GM21825 (cell line): ENCODE measurements at regions not wholly inside any gene's neighbourhood (a gene's known extent, or its start where the extent isn't known, plus 50 kb on each side); places are given as distances from the start of the nearest gene placed in this dataset.
"Not testable (repeated sequence)": the region's sequence is repeated elsewhere in the genome, so short reads cannot be mapped to it uniquely, and the experiment has no call there.

Experiments
- ATAC-seq: cut with Tn5 transposase; IDR thresholded peaks from one replicate; pipeline ENCODE4 v1.9.1; 2021; ENCODE audit warnings: mild to moderate bottlenecking, moderate library complexity; ENCODE audit not compliant: unreplicated experiment

DNA sequence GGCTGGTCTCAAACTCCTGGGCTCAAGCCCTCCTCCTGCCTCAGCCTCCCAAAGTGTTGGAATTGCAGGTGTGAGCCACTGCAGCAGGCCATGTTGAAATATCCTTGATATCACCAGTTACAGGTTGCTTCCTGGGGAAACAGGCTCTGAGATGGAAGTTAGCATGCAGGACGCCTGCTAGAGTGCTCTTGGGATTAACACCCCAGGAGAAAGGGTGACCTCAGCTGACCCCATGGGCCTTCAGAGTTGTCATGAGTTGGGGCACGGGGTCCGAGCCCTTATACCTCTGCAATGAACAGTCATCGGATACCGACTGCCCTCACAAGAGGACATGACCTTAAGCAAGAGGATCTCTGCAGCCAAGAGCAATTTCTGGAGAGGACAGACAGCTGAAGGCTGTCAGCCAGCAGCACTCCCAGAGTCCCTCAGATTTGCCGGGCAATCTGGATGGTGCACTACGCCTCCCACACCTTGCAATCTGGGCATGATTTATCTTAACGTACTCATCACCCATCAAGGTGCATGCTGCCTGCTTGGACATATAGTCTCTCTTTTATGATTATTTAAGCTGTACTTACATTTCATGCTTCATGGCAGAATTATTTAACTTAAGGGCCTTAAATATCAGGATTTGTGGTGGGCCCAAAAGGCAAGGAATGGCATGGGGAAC lies 134.6 kb downstream of the ADSS2 start:
- ATAC-seq, result no peak

DNA sequence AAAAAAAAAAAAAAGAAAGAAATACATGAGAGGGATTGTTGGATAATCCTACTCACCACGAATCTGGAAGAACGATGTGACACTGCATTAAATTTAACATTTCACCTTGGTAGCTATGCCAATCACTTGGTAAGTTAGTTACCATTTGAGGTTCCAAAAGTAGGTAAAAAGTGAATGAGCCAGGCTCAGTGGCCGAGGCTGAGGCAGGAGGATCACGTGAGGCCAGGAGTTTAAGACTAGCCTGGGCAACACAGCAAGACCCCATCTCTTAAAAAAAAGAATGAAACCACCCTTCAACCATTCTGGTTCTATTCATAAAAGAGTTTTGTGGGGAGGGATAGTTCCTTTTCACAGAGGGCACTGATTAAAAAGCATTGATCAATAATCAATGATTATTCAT lies 133.6 kb downstream of the ADSS2 start:
- no peak for ATAC-seq

DNA sequence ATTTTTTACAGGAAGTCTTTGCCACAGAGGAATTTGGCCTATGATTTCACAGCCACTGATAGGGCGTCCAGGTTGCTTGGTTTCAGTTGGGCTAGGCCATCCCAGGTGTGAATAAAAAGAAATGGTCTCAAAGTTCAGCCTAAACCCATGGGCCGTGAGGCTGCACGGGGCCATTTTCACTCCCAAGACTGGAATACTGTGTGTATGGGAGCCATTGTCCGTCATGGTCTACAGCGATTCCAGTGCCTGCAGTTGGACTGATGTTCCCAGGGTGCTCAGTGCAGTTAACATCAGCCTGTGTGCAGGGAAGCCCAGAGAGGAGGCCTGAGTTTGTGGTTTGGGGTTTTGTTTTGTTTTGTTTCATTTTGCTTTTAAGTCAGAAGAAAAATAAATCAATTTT lies 133.2 kb downstream of the ADSS2 start:
- no peak for ATAC-seq

DNA sequence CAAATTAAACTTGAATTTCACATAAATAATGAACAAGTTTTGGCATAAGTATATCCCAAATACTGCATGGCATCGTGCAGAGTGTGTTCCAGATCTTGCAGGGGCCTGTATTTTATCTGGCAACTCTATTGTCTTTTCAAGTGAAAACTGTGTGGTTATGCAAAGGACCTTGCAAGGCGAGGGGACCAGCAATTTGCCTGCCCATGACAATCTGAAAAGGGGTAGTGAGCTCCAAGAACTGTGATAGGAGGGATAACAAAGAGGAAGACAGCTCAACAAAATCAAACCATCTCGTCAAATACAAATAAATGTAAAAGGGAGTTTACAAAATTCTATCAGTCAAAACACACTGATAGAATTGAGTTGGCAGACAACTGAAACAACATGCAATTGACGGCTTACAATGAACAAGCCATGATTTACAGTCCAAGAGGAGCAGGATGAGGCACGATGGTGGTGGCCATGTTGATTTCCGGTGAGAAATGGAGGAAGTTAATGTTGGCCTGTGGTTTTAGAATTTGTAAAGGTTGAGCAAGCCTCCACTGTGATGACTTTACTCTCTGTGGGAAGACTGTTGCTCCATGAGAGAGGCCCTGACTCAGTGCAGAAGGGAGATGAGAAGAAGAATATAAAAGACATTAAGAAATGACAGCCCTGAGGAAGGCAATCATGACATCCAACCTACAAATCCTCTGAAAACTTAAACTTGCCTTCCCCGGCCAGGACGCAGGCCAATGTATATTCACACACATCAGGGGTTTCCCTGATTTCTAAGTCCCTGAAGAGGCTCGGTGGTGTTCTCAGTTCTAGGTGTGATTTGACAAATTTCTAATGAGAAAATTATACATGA lies 132.2 kb downstream of the ADSS2 start:
- peak; percentile 76 for ATAC-seq

DNA sequence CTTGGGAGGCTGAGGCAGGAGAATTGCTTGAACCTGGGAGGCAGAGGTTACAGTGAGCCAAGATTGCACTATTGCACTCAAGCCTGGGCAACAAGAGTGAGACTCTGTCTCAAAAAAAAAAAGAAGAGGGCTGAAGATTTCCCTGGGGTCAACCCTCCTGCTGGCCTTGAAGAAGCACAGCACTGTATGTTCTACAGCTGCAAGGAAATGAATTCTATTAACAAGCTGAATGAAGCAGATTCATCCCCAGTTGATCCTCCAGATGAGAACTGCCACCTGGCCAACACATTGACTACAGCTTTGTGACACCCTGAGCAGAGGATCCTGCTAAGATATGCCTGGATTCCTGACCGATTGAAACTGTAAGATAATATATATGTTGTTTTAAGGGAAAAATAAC lies 129.5 kb downstream of the ADSS2 start:
- no peak for ATAC-seq

DNA sequence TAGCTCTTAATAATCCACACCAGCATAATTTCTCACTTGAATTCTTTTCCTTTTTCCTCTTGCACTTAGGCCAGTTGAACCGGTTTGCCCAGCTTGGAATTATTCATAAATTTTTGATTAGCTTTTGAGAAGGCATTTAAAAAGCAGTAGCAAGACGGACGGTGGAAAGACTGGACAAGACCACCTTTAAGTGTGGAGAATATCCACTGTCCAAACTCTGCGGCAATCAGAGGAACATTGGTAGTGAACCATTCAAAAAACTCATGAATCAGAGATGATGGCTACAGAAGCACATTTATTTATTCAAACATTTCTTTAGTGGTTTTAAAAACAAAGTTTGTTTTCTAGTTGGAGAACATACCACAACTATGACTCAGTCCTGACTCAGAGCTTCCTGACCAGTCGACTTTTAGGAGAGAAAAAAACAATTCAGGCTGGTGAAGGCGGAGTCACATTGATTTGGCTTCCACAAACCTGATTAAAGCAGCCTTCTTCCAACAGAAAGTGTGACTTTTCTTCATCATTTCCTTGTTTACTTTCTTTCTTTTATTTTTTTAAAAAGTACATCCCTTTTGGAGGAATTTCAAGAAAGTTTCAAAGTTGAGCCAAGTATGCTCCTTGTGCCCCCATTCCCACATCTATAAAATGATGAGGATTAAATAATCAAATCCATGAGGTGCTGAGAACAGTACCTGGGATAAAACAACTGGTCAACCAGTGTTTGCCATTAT lies 128.8 kb downstream of the ADSS2 start:
- ATAC-seq, result no peak

DNA sequence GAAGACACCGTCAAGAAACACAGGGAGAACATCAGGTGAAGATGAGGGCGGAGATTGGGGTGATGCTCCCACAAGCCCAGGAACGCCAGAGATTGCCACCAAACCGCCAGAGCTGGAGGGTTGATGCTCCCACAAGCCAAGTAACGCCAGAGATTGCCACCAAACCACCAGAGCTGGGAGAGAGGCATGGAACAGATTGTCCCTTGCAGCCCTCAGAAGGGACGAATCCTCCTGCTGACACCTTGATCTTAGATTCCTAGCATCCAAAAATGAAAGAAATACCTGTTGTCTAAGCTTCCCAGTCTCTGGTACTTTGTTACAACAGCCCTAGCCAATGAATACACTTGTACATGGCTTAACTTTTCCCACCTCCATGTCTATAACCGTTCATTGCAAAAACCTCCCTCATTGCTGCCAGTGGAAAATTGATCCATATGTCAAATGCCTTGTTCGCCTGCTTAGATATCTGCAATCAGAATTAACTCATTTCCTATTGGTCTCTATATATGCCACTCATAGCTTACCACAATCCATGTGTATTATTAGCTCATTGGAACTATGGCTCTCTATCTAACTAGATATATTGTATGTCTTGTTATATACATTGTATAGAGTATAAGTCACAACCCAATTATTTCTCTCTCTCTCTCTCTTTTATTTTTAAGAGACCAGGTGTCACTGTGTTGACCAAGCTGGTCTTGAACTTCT lies 127.4 kb downstream of the ADSS2 start:
- no peak for ATAC-seq

DNA sequence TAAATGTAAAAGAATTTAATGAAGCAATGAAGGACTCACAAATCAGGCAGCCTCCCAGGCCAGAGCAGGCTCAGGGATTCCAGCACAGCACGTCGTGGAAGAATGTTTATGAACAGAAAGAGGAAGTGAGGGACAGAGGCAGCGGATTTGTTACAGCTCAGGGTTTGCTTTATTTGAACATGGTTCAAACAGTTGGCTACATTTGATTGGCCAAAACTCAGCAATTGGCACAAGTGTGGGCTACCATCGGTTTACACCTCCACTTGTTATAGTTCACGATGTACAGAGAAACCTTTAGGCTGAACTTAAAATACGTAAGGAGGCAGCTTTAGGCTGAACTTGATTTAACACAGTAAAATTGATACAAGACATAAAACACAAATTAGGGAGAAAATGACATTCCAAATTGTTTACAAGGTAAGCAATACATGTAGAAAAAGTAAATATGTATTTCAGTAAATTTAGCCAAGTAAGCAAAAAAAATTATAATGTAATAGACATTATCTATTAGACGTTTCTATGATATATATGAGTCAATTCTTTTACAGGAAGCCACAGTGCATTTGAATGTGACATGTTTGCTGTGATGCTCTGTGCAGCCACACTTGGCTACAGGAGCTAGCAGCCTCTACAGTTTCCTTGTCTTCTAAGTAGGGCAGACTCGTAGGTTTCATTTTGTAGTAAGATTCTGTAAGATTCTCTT lies 126.5 kb downstream of the ADSS2 start:
- ATAC-seq, result peak; percentile 72

DNA sequence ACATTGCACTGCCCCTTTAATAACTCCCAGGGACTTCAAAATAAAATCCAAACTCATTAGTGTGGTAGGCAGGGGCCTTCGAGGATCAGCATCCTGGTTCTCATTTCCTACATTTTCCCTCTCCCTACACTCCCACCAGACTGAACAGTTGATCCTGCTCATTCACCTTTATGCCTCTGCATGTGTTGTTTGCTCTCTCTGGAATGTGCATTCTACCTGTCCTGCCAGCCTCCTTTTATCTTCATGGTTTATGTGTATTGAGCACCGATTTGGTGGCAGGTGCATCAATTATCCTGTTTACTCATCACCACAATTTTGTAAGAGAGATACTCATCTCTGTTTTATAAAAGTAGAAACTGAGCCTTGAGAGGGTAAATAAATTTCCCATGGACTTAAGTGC lies 125.0 kb downstream of the ADSS2 start:
- ATAC-seq, result no peak

DNA sequence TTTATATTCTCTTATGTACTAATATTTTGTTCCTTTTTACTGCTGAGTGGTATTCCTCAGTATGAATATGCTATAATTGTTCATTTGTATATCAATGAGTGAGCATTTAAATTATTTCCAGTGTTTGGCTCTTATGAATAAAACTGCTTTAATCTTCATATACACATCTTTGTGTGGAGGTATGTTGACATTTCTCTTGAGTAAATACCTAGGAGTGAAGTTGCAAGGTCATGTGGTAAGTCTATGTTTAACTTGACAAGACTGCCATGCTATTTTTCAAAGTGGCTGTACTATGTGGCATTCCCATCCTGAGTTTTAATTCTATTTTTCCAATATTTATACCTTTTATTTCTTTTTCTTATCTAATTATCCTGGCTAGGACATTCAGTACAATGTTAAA lies 124.2 kb downstream of the ADSS2 start:
- ATAC-seq, result no peak

DNA sequence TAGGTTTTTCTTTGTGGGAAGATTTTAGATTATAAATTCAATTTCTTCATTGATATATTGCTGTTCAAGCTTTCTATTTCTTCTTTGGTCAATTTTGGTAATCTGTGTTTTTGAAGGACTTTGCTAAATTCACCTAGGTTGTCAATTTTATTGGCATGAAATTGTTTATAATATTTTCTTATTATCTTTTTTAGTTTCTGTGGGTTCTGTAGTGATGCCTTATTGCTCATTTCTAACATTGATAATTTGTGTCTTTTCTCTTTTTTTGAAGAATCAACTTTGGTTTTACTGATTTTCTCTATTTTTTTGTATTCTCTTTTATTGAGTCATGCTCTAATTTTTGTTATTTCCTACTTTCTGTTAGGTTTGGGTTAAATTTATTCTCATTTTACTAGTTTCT lies 123.2 kb downstream of the ADSS2 start:
- no peak for ATAC-seq

DNA sequence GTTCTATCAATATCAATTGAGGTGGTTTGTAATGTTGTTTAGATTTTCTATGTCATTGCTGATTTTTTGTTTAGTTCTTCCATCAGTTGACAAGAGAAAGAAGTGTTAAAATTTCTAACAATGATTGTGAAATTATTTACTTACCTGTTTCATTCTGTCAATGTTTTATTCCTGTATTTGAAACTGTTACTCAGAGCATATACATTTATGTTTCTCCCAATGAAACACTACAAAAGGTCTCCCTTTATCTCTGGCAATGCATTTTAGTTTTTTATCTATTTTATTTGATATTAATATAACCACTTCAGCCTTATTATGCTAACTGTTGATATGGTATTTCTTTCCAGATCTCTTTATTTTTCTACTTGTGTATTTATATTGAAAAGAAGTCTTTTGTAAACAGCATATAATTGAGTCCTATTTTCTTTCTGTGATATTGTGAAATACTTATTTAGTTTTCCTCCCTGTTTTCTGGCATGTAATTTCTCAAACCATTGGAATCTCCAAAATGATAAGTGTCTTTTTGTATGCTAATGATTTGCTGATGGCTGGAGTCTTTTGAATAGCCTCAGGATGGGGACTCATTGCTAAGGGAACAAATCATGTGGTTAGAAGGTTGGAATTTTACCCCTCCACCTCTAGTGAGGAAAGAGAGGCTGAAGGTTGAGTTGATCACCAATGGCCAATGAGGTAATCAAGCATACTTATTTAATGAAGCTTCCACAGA lies 122.0 kb downstream of the ADSS2 start:
- no peak for ATAC-seq

DNA sequence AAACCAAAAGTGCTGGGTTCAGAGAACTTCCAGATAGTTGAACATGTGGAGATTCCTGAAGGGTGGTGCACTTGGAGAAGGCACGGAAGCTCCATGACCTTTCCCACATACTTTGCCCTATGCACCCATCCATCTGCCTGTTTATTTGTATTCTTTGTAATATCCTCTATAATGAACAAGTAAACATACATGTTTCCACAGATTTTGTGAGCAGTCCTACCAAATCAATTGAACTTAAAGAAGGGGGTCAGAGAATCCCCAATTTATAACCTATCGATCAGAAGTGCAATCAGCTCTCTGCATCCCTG lies 121.4 kb downstream of the ADSS2 start:
- ATAC-seq, result no peak

DNA sequence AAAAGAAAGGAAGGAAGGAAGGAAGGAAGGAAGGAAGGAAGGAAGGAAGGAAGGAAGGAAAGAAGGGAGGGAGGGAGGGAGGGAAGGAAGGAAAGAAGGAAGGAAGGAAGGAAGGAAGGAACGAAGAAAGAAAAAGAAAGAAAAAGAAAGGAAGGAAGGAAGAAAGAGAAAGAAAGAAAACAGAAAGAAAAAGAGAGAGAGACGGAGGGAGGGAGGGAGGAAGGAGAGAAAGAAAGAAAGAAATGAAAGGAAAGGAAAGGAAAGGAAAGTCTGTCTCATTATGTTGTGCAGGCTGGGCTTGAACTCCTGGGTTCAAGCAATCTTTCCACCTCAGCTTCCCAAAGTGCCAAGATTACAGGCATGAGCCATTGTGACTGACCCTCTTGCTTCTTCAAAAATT lies 118.9 kb downstream of the ADSS2 start:
- ATAC-seq, result not testable (repeated sequence)

DNA sequence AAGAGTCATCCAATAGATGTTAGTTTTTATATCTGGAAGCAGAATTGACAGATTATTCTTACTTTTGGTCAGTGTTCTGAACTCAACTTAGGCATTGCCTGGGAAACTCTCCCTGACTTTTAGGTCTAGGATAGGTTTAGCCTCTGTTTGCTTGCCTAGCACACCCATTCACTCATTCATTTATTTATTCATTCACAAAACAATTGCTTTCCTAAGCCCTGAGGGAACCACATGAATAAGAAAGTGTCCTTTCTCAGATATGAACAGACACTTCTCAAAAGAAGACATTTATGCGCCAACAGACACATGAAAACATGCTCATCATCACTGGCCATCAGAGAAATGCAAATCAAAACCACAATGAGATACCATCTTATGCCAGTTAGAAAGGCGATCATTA lies 117.4 kb downstream of the ADSS2 start:
- ATAC-seq, result not testable (repeated sequence)

DNA sequence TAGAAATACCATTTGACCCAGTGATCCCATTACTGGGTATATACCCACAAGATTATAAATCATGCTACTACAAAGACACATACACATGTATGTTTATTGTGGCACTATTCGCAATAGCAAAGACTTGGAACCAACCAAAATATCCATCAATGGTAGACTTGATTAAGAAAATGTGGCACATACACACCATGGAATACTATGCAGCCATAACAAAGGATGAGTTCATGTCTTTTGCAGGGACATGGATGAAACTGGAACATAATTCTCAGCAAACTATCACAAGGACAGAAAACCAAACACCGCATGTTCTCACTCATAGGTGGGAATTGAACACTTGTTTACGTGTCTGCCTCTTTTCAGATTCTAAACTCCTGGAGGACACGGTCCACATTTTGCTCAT lies 116.9 kb downstream of the ADSS2 start:
- ATAC-seq, result not testable (repeated sequence)

DNA sequence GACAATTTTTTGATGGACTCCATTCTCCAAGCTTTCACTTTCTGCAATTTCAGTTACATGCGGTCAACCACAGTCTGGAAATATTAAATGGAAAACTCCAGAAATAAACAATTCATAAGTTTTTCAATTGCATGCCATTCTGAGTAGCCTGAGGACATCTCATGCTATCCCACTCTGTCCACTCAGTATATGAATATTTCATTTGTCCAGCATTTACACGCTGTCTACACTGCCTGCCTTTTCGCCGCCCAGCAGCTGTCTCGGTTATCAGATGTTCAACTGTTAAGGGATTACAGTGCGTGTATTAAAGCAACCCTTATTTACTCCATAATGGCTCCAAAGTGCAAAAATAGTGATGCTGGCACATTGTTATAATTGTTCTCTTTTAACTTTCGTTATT lies 116.3 kb downstream of the ADSS2 start:
- no peak for ATAC-seq

DNA sequence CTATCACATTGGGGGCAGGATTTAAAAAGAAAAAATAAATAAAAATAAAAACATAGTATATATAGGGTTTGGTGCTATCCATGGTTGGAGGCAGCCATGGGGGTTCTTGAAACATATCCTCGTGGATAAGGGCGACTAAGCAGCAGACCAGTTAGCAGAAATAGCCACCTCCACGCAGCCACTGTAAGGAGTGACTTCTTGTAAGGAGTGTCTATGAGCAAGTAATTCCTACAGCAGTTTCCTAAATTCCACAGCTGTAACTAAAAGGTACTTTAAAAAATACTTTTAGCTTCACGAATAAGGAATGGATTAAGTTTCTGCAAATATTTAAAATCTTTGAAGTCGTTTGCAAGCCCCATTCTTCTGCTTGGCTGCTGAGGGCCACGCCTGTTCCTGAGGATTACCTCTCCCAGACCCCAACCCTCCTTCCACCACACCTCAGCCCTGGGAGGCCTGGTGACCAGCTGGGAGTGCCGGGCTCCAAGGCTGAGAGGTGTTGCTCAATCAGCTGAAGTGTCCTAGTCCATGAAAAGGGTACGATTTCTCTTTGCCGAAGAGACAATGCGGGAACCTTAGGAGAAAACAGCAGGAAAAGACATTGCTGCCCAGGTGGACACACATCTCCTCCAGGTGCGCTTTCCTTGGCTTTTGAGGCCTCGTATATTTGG lies 115.3 kb downstream of the ADSS2 start:
- no peak for ATAC-seq

DNA sequence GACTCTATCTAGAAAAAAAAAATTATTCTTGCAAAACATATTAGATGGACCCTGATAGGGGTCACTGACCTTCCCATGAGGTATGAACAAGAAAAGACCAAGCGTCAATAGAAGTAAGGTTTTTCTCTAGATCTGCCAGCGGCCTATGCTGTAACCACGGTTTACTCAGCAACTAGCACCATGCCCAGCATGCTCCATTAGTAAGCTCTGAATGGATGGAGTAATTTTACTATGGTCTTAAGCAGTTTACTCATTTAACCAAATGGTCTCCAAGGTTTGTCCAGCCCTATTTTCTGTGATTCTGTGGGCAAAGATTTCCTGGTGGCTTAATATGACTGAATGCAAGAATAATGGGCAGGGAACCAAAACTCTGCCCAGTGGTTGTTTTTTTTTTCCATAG lies 113.9 kb downstream of the ADSS2 start:
- ATAC-seq, result no peak
